ENCODE measurements at regions not wholly inside any gene's neighbourhood (a gene's known extent, or its start where the extent isn't known, plus 50 kb on each side); places are given as distances from the start of the nearest gene placed in this dataset.

GRCh38 chr2:221924576-221924975 lies 352.5 kb upstream of the EPHA4 start:
- H3K9me3 ChIP-seq: no peaks in the 10 kb centered on the region
- intact Hi-C loops (cut with DNase I; ENCODE audit: low total_unique reads): no loop called here

DNA sequence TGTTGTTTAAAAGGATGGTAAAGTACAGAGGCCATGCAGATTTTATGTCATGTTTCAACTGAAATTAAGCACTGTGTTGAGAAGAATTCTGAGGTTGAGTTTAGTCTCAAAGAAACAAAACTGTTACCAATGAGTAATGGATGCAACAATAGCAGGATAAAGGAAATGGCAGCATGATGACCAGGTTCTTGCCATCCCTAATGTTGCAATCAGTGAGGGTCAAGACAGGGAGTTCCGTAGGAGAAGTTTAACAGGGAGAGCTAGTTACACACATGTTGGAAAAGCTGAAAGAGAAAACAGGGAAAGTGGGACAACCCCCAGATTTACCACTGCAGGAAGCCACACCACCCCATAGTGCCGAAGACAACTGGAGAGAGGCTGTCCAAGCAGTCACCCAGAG lies 343.8 kb upstream of the EPHA4 start:
- H3K36me3 ChIP-seq: no peaks in the 10 kb centered on the region
- H3K9me3 ChIP-seq: no peaks in the 10 kb centered on the region
- no peak for DNase-seq
- H3K27ac ChIP-seq: no peak overlapping the region
- no peak overlapping the region for H3K4me3 ChIP-seq
- TF ChIP-seq POLR2A (IDR thresholded peaks at IDR 0.05): no peak
- no peak for TF ChIP-seq CTCF (IDR thresholded peaks at IDR 0.05 in 8 of 11, conservative IDR thresholded peaks at IDR 0.05 in 3 of 11)
- no peak for TF ChIP-seq POLR2AphosphoS5 (IDR thresholded peaks at IDR 0.05)
- H3K4me1 ChIP-seq: no peaks in the 10 kb centered on the region
- WGBS, 5 donors: 73 to 84% (median 76%) methylated on average over 2 of the region's 2 CpGs
- no peaks in the 10 kb centered on the region for H3K27me3 ChIP-seq (replicated peaks in 1 of 7)
- intact Hi-C loops (cut with DNase I; ENCODE audit: low total_unique reads): no loop called here

More at GRCh38 chr2:221924576-221924975, 352.5 kb upstream of the EPHA4 start:
- Histone ChIP-seq H3K27me3 (replicated peaks in 1 of 7) (no peaks in the 10 kb centered on the region), H3K4me3 (no peak overlapping the region), H3K4me1 (no peaks in the 10 kb centered on the region), H3K27ac (no peak overlapping the region), H3K36me3 (no peaks in the 10 kb centered on the region)
- TF ChIP-seq POLR2AphosphoS5 (IDR thresholded peaks at IDR 0.05) (no peak), POLR2A (IDR thresholded peaks at IDR 0.05) (no peak), CTCF (IDR thresholded peaks at IDR 0.05 in 8 of 11, conservative IDR thresholded peaks at IDR 0.05 in 3 of 11) (no peak)
- no peak for DNase-seq

- DNase-seq: no peak
- intact Hi-C loops (cut with DNase I; ENCODE audit: low total_unique reads): no loop called here
These were observed 342.3 kb upstream of the EPHA4 start for GRCh38 chr2:221914334-221914880.

DNA sequence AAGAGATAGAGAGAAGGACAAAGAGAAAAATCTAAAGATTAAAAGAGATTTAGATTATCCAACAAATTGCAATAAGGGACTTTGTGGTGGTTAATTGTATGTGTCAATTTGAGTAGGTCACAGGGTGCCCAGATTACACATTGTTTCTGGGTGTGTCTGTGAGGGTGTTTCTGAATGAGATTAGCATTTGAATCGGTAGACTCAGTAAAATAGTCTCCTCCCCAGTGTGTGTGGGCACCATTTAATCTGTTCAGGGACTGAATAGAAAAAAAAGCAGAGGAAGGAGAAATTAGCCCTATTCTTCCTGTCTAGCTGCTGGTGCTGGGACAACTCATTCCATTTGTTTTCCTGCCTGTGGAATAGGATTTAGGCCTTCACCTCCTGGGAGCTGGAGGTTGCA lies 339.8 kb upstream of the EPHA4 start:
- Histone ChIP-seq H3K27ac (no peak overlapping the region), H3K36me3 (no peaks in the 10 kb centered on the region), H3K4me3 (no peak overlapping the region), H3K9me3 (no peaks in the 10 kb centered on the region), H3K27me3 (replicated peaks in 1 of 7) (no peaks in the 10 kb centered on the region), H3K4me1 (no peaks in the 10 kb centered on the region)
- no peak for DNase-seq
- intact Hi-C loops (cut with DNase I; ENCODE audit: low total_unique reads): no loop called here
- WGBS, 5 donors: 63 to 83% (median 72%) methylated on average over 1 of the region's 1 CpG
- no peak for TF ChIP-seq CTCF (IDR thresholded peaks at IDR 0.05 in 8 of 11, conservative IDR thresholded peaks at IDR 0.05 in 3 of 11)
- no peak for TF ChIP-seq POLR2A (IDR thresholded peaks at IDR 0.05)
- no peak for TF ChIP-seq POLR2AphosphoS5 (IDR thresholded peaks at IDR 0.05)

More at GRCh38 chr2:221914334-221914880, 342.3 kb upstream of the EPHA4 start:
- Histone ChIP-seq H3K4me1 (no peaks in the 10 kb centered on the region), H3K27me3 (replicated peaks in 1 of 7) (no peaks in the 10 kb centered on the region), H3K4me3 (no peak overlapping the region), H3K36me3 (no peaks in the 10 kb centered on the region), H3K9me3 (no peaks in the 10 kb centered on the region), H3K27ac (no peak overlapping the region)
- no peak for TF ChIP-seq POLR2A (IDR thresholded peaks at IDR 0.05)
- no peak for TF ChIP-seq CTCF (IDR thresholded peaks at IDR 0.05 in 8 of 11, conservative IDR thresholded peaks at IDR 0.05 in 3 of 11)
- WGBS, 5 donors: 60 to 65% (median 62%) methylated on average over 3 of the region's 3 CpGs
